WTC11 (cell line): ENCODE measurements at regions not wholly inside any gene's neighbourhood (a gene's known extent, or its start where the extent isn't known, plus 50 kb on each side); places are given as distances from the start of the nearest gene placed in this dataset.

ENCODE experiments used
- EMX1 ChIP-seq: fragments of 250-450 bp; sonication (Bioruptor Pico); IDR thresholded peaks from 2 replicates; pipeline ENCODE4 v1.8.0; 2021; ENCODE audit warnings: mild to moderate bottlenecking
- GABPB1 ChIP-seq: sonication (generic); formaldehyde crosslinking; IDR thresholded peaks from 2 replicates; pipeline ENCODE4 v1.8.1; 2023; ENCODE audit warnings: mild to moderate bottlenecking, missing genetic modification reagents
- TF ChIP-seq, protein P1 (sequence below): fragments of 200-600 bp; IDR thresholded peaks from 2 replicates; pipeline ENCODE4 v1.8.0; 2022; ENCODE audit warnings: antibody characterized with exemption
- TF ChIP-seq, protein P2 (sequence below): sonication (generic); formaldehyde crosslinking; IDR thresholded peaks from 2 replicates; pipeline ENCODE4 v1.8.0; 2022; ENCODE audit warnings: mild to moderate bottlenecking, missing genetic modification reagents

DNA sequence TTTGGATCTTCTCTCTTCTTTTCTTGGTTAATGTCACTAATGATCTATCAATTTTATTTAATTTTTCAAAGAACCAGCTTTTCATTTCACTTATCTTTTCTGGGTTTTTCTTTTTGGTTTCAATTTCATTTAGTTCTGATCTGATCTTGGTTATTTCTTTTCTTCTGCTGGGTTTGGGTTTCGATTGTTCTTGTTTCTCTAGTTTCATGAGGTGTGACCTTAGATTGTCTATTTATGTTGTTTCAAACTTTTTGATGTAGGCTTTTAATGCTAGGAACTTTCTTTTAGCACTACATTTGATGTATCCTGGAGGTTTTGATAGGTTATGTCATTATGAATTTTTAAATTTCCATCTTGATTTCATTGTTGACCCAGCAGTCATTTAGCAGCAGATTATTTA lies 142.3 kb downstream of the C11orf87 start:
- TF ChIP-seq EMX1 (CRISPR knock-in tag) = no peak
- TF ChIP-seq, protein P1, sequence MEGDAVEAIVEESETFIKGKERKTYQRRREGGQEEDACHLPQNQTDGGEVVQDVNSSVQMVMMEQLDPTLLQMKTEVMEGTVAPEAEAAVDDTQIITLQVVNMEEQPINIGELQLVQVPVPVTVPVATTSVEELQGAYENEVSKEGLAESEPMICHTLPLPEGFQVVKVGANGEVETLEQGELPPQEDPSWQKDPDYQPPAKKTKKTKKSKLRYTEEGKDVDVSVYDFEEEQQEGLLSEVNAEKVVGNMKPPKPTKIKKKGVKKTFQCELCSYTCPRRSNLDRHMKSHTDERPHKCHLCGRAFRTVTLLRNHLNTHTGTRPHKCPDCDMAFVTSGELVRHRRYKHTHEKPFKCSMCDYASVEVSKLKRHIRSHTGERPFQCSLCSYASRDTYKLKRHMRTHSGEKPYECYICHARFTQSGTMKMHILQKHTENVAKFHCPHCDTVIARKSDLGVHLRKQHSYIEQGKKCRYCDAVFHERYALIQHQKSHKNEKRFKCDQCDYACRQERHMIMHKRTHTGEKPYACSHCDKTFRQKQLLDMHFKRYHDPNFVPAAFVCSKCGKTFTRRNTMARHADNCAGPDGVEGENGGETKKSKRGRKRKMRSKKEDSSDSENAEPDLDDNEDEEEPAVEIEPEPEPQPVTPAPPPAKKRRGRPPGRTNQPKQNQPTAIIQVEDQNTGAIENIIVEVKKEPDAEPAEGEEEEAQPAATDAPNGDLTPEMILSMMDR = no peak
- TF ChIP-seq, protein P2, sequence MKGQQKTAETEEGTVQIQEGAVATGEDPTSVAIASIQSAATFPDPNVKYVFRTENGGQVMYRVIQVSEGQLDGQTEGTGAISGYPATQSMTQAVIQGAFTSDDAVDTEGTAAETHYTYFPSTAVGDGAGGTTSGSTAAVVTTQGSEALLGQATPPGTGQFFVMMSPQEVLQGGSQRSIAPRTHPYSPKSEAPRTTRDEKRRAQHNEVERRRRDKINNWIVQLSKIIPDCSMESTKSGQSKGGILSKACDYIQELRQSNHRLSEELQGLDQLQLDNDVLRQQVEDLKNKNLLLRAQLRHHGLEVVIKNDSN = no peak
- no peak for TF ChIP-seq GABPB1 (CRISPR knock-in tag)
